ENCODE measurements at regions not wholly inside any gene's neighbourhood (a gene's known extent, or its start where the extent isn't known, plus 50 kb on each side); places are given as distances from the start of the nearest gene placed in this dataset.

- TF ChIP-seq CTCF (IDR thresholded peaks at IDR 0.05) (no peak), POLR2A (IDR thresholded peaks at IDR 0.05) (no peak)
These were observed 961.3 kb upstream of the CTNND2 start for GRCh38 chr5:12865529-12865928.

Data from breast epithelium (tissue), 3 donors.